PC-9 (cell line): ENCODE measurements at regions not wholly inside any gene's neighbourhood (a gene's known extent, or its start where the extent isn't known, plus 50 kb on each side); places are given as distances from the start of the nearest gene placed in this dataset.

Experiments used
- EZH2 ChIP-seq: fragments of 200-600 bp; sonication (generic); IDR thresholded peaks from 2 replicates; pipeline ENCODE4 v1.8.0; 2017; ENCODE audit warnings: antibody characterized with exemption, low read depth
- TF ChIP-seq, protein P1 (sequence below): fragments of 200-600 bp; sonication (generic); conservative IDR thresholded peaks from 2 replicates; pipeline ENCODE4 v1.6.1; 2017; ENCODE audit warnings: mixed run types, antibody characterized with exemption, mild to moderate bottlenecking, moderate library complexity

DNA sequence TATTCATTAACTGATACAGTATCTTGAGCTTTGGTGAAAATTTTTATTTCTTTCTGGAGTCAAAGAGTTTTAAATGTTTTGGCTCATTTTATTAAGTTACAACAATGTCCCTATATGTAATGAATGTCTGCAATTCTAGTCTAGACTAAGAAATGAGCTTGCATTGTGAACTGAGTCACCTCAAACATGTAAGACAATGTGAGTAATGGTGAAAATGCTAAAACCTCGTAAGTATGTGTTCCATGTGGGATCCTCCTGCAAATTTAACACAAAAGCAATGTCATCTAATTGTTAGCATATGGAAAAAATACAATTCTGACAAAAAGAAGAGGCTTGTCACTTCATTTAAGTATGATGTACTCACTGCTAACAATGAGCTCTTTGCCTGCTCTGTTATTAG is 480.5 kb upstream of the FSTL5 start:
- TF ChIP-seq, protein P1, sequence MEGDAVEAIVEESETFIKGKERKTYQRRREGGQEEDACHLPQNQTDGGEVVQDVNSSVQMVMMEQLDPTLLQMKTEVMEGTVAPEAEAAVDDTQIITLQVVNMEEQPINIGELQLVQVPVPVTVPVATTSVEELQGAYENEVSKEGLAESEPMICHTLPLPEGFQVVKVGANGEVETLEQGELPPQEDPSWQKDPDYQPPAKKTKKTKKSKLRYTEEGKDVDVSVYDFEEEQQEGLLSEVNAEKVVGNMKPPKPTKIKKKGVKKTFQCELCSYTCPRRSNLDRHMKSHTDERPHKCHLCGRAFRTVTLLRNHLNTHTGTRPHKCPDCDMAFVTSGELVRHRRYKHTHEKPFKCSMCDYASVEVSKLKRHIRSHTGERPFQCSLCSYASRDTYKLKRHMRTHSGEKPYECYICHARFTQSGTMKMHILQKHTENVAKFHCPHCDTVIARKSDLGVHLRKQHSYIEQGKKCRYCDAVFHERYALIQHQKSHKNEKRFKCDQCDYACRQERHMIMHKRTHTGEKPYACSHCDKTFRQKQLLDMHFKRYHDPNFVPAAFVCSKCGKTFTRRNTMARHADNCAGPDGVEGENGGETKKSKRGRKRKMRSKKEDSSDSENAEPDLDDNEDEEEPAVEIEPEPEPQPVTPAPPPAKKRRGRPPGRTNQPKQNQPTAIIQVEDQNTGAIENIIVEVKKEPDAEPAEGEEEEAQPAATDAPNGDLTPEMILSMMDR, result no peak
- TF ChIP-seq EZH2, result no peak
